GM12873 (cell line): ENCODE measurements at regions not wholly inside any gene's neighbourhood (a gene's known extent, or its start where the extent isn't known, plus 50 kb on each side); places are given as distances from the start of the nearest gene placed in this dataset.

Experiments used
- TF ChIP-seq, protein P1 (sequence below): IDR thresholded peaks from 2 replicates; pipeline ENCODE4 v1.5.1; 2012; ENCODE audit warnings: low read depth, mild to moderate bottlenecking, moderate library complexity, low read length, control low read depth; ENCODE audit not compliant: insufficient read depth; ENCODE audit errors: missing control alignments

DNA sequence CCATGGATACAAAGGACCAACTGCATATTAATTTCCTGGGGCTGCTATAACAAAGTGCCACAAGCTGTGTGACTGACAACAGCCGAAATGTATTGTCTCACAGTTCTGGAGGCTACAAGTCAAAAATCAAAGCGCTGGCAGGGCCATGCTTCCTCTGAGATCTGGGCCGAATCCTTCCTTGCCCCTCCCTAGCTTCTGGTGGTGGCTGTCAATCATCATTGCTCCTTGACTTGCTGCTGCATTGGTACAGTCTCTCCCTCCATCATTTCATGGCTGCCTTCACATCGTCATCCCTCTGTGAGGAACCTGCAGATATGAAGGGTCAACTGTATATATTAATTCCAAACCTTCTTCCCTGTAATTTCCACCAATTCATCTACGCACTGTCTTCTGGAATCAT lies 118.3 kb downstream of the EXOC5 start:
- TF ChIP-seq, protein P1, sequence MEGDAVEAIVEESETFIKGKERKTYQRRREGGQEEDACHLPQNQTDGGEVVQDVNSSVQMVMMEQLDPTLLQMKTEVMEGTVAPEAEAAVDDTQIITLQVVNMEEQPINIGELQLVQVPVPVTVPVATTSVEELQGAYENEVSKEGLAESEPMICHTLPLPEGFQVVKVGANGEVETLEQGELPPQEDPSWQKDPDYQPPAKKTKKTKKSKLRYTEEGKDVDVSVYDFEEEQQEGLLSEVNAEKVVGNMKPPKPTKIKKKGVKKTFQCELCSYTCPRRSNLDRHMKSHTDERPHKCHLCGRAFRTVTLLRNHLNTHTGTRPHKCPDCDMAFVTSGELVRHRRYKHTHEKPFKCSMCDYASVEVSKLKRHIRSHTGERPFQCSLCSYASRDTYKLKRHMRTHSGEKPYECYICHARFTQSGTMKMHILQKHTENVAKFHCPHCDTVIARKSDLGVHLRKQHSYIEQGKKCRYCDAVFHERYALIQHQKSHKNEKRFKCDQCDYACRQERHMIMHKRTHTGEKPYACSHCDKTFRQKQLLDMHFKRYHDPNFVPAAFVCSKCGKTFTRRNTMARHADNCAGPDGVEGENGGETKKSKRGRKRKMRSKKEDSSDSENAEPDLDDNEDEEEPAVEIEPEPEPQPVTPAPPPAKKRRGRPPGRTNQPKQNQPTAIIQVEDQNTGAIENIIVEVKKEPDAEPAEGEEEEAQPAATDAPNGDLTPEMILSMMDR: no peak

DNA sequence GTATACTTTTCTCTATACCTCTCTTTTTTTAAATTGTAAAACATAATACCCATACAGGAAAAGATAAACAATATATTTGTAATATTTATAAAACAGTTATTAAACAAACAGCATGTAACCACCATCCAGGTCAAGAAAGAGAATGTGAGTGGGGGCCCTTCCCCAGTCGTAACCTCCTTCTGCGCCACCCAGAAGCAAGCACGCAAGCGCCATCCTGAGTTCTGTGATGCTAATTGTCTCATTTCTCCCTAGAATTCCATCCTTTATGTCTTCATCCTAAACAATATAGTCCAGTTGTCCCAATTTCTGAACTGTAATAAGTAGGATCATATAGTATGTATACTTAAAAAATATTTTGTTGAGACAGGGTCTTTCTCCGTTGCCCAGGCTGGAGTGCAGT lies 129.5 kb downstream of the EXOC5 start:
- TF ChIP-seq, protein P1: no peak

DNA sequence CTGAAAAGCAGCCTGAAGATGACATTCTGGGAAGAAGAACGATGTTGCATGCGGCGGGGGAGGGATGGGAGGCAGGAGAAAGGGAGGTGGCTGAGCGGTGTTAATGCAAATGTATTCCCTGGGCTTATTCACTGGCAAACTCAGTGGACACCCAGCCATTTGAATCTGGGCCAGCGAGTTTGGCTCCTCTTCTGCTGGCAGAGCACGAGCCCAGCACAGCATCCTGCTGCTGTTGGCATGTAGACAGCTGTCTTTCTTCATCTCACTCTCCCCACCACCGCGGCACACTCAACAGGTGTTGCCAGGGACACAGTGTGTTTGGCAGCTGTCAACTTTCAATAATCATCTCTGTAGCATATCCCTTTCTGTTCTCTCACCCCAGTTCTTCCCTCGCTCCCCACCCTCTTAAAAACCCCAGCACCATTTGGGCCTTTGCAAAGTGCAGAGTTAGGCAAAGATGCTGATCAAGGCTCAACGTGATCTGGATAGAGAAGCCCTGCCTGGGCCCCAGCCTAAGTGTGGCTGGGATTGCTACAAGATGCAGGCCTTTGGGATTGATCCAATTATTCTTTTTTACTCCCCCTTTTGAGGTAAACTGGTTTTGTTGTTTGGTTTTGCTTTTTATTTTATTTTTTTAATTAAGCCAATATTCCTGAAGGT lies 131.9 kb downstream of the EXOC5 start:
- TF ChIP-seq, protein P1: no peak

DNA sequence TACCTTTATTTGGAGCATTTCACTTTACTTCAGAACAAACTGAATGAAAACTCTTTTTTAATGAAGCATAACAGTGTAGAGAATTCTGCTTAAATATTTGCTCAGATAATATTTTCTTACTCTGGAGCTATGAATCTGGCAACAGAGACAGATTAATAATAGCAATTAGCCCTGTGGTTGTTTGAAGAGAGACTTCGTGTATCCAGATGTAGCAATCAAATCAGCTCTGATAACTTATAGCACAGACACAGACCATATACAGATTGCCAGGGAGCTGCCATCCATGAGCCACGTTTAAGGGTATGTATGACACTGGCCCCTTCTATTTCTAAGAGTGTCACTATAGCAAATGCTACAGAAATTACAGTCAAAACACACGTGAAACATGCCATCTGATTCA lies 146.6 kb downstream of the EXOC5 start:
- TF ChIP-seq, protein P1: no peak

DNA sequence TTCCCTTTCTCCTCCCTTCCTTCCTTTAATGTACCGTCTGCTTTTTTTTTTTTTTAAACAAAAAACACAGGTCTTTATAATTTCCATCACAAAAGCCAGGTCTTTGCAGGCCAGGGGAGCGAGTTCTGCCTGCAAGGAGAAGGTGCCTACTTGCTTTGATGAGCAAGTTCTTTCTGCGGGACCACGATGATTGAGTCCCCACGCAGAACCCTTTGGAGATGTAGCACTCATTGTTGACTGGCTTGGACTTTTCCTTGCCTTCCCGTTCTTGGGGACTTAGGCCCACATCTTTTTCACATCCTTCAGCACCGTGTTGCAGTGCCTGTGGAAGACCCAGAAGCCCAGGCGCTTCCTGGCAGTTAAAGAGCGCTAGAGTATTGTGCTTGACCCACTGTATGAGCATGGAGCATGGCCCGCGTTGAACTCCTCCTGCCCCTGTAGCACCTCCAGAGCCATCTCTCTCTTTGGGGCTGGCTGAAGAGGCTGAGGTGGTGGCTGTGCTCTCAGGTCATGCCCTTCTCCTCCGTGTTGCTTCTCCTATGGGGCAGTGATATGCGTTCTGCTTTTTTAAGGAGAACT lies 177.6 kb downstream of the EXOC5 start:
- TF ChIP-seq, protein P1: no peak

DNA sequence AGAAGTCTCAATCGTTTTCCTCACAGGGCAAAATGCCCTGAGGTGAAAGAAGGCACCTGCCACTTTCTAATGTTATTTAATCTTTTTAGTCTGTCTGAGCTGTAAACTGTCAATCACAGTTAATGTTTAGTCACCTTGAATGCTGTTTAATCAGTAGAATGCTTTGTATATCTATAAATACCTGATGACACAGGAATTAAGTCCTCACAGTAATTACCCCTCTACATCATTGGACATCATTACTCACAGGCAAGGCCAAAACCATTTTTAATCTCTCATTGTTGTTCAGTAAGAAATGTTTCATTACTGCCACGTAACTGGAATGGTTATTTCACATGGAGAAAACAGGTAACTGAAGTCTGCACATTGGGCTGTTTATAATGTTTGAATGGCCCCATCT lies 178.8 kb downstream of the EXOC5 start:
- TF ChIP-seq, protein P1: no peak

DNA sequence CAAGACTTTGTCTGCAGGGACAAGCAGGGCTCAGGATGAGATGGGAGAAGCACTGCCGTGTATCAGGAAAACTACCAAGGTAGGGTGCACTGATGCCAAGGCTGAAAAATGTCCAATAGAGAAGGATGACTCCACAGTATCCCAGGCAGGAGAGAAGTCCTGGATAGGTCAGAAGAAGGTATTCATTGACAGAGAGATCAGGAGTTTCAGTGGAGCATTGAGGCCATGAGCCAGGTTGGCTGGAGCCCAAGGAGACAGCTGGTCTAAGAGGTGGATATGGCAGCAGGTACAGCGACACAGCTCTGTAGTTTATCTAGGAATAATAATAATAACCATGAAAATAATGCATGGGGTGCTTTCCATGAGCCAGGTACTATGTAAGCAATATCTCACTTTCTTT lies 180.9 kb downstream of the EXOC5 start:
- TF ChIP-seq, protein P1: no peak
